ENCODE measurements at regions not wholly inside any gene's neighbourhood (a gene's known extent, or its start where the extent isn't known, plus 50 kb on each side); places are given as distances from the start of the nearest gene placed in this dataset.
"Not testable (repeated sequence)": the region's sequence is repeated elsewhere in the genome, so short reads cannot be mapped to it uniquely, and the experiment has no call there.

GRCh38 chr13:83088858-83089257 is 793.4 kb downstream of the SLITRK1 start:
- Histone ChIP-seq H3K27ac (no peak overlapping the region), H3K4me3 (no peak overlapping the region)

DNA sequence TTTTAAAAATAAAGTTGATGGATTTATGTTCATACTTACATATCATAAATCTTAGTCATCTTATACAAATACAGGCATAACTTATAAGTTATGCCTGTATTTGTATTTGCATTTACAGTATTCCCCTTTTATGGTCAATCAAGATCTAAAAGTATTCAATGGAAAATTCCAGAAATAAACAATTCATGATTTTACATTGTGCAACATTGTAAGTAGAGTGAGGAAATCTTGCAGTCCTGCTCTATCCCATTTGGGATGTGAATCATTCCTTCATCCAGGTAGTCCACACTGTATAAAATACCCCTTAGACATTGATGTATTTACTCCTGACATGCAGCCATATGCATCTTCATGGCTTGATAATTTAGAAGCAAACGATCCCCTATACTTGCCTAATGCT is 795.3 kb downstream of the SLITRK1 start:
- no peaks in the 10 kb centered on the region for H3K36me3 ChIP-seq (ENCODE audit: insufficient read depth, low read length)
- H3K4me3 ChIP-seq = no peak overlapping the region
- H3K27ac ChIP-seq = no peak overlapping the region
- H3K9me3 ChIP-seq (ENCODE audit: low read depth, low read length) = 0 out of 2 replicates have a peak, but pooled peaks cover 3% of the 10 kb centered on the region
- no peak overlapping the region for H3K9ac ChIP-seq (ENCODE audit: insufficient read length)
- no peak for DNase-seq (ENCODE audit: low read depth, low spot score)
- TF ChIP-seq EZH2 (IDR thresholded peaks at IDR 0.05) (no peak), POLR2AphosphoS5 (IDR thresholded peaks at IDR 0.05; ENCODE audit: borderline replicate concordance, low read depth, low read length) (no peak), FOXP2 (optimal IDR thresholded peaks at IDR 0.05; ENCODE audit: control extremely low read depth, extremely low read length, insufficient read depth) (no peak)

More at GRCh38 chr13:83088858-83089257, 793.4 kb downstream of the SLITRK1 start:
- Histone ChIP-seq H3K9me3 (ENCODE audit: low read depth, low read length) (0 out of 2 replicates have a peak, but pooled peaks cover 3% of the 10 kb centered on the region), H3K36me3 (ENCODE audit: insufficient read depth, low read length) (no peaks in the 10 kb centered on the region), H3K9ac (ENCODE audit: insufficient read length) (no peak overlapping the region)
- TF ChIP-seq FOXP2 (optimal IDR thresholded peaks at IDR 0.05; ENCODE audit: control extremely low read depth, extremely low read length, insufficient read depth) = no peak
- TF ChIP-seq EZH2 (IDR thresholded peaks at IDR 0.05) = no peak
- no peak for TF ChIP-seq POLR2AphosphoS5 (IDR thresholded peaks at IDR 0.05; ENCODE audit: borderline replicate concordance, low read depth, low read length)
- no peak for DNase-seq (ENCODE audit: low read depth, low spot score)

DNA sequence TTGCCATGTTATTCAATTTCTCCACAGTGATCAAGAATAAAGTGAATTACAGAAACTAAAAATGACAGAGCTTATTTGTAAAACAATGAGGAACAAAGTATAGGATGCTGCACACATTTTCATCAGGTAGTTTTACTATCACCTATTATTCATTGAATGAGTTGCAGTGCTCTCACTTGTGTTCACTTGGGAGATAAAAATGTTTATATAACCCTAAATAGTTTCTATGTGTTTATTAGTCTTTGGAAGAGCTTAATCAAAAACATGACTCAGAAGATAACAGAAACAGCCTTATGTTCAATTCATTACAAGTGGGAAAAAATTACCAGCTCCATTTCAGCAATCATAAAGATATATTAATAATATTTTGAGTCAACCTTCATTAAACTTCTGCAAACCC is 796.2 kb downstream of the SLITRK1 start:
- Histone ChIP-seq H3K36me3 (ENCODE audit: insufficient read depth, low read length) (no peaks in the 10 kb centered on the region), H3K27ac (no peak overlapping the region), H3K4me3 (no peak overlapping the region), H3K9me3 (ENCODE audit: low read depth, low read length) (0 out of 2 replicates have a peak, but pooled peaks cover 3% of the 10 kb centered on the region), H3K9ac (ENCODE audit: insufficient read length) (no peak overlapping the region)
- no peak for TF ChIP-seq FOXP2 (optimal IDR thresholded peaks at IDR 0.05; ENCODE audit: control extremely low read depth, extremely low read length, insufficient read depth)
- TF ChIP-seq POLR2AphosphoS5 (IDR thresholded peaks at IDR 0.05; ENCODE audit: borderline replicate concordance, low read depth, low read length) = no peak
- no peak for TF ChIP-seq EZH2 (IDR thresholded peaks at IDR 0.05)
- DNase-seq (ENCODE audit: low read depth, low spot score) = no peak

DNA sequence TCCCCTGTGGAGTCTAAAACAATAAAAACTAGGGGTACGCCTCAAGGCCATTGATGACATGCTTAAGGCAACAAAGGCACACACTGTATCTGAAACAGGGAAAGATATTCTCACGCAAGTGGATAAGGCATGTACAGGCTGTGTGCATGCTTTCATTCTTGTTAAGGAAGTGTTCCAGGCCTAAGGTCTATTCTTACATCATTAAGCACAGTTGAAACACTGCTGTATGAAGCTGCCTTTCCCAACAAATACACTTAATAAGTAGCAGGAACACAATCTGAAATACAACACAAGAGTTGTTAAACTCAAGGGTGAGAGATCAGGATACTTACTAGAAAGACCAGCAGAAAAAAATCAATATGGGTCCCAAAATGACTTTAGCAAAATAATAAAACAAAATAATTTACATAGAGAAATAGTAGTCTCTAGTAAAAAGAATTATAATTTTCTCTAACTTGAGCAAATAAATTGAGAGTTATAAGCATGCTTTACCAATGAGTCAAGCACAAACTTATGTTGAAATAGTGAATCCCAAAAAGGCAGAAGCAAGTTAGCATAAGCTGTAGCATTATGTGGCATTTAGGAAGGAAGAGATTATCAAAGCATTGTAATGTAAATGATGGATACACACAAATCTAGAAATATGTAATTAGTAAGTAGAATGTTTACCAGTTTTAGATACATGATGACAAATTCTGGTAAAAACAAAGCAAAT is 796.9 kb downstream of the SLITRK1 start:
- Histone ChIP-seq H3K9ac (ENCODE audit: insufficient read length) (no peak overlapping the region), H3K27ac (no peak overlapping the region), H3K4me3 (no peak overlapping the region), H3K36me3 (ENCODE audit: insufficient read depth, low read length) (no peaks in the 10 kb centered on the region), H3K9me3 (ENCODE audit: low read depth, low read length) (0 out of 2 replicates have a peak, but pooled peaks cover 3% of the 10 kb centered on the region)
- TF ChIP-seq POLR2AphosphoS5 (IDR thresholded peaks at IDR 0.05; ENCODE audit: borderline replicate concordance, low read depth, low read length) = no peak
- TF ChIP-seq FOXP2 (optimal IDR thresholded peaks at IDR 0.05; ENCODE audit: control extremely low read depth, extremely low read length, insufficient read depth) = no peak
- no peak for TF ChIP-seq EZH2 (IDR thresholded peaks at IDR 0.05)
- DNase-seq (ENCODE audit: low read depth, low spot score) = no peak

DNA sequence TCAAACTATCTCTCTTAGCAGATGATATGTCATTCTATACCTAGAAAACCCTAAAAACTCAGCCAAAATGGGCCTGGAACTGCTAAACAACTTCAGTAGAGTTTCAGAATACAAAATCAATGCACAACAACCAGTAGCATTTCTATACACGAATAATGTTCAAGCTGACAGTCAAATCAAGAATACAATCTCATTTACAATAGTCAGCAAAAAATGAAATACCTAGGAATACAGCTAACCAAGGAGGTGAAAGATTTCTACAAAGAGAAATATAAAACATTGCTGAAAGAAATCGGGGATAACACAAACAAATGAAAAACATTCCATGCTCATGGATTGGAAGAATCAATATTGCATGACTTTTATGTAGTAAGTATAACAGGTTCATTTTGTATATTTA is 804.8 kb downstream of the SLITRK1 start:
- no peak overlapping the region for H3K9ac ChIP-seq (ENCODE audit: insufficient read length)
- TF ChIP-seq POLR2AphosphoS5 (IDR thresholded peaks at IDR 0.05; ENCODE audit: borderline replicate concordance, low read depth, low read length) (no peak), EZH2 (IDR thresholded peaks at IDR 0.05) (no peak)

GRCh38 chr13:83073930-83074329 is 808.3 kb downstream of the SLITRK1 start:
- not testable (repeated sequence) for H3K27ac ChIP-seq; H3K4me3 ChIP-seq; H3K36me3 ChIP-seq (ENCODE audit: insufficient read depth, low read length); H3K9me3 ChIP-seq (ENCODE audit: low read depth, low read length); H3K9ac ChIP-seq (ENCODE audit: insufficient read length); DNase-seq (ENCODE audit: low read depth, low spot score)

More for the DNA sequence above, 804.8 kb downstream of the SLITRK1 start:
- DNase-seq (ENCODE audit: low read depth, low spot score) = no peak
- H3K4me3 ChIP-seq = no peak overlapping the region
- no peaks in the 10 kb centered on the region for H3K36me3 ChIP-seq (ENCODE audit: insufficient read depth, low read length)
- H3K9me3 ChIP-seq (ENCODE audit: low read depth, low read length) = no peaks in the 10 kb centered on the region
- H3K27ac ChIP-seq = no peak overlapping the region

- Histone ChIP-seq H3K9ac (ENCODE audit: insufficient read length) (no peak overlapping the region), H3K36me3 (ENCODE audit: insufficient read depth, low read length) (no peaks in the 10 kb centered on the region), H3K9me3 (ENCODE audit: low read depth, low read length) (no peaks in the 10 kb centered on the region), H3K4me3 (no peak overlapping the region), H3K27ac (no peak overlapping the region)
- TF ChIP-seq POLR2AphosphoS5 (IDR thresholded peaks at IDR 0.05; ENCODE audit: borderline replicate concordance, low read depth, low read length) (no peak), FOXP2 (optimal IDR thresholded peaks at IDR 0.05; ENCODE audit: control extremely low read depth, extremely low read length, insufficient read depth) (no peak), EZH2 (IDR thresholded peaks at IDR 0.05) (no peak)
- no peak for DNase-seq (ENCODE audit: low read depth, low spot score)
These were observed 817.2 kb downstream of the SLITRK1 start for GRCh38 chr13:83065108-83065507.

DNA sequence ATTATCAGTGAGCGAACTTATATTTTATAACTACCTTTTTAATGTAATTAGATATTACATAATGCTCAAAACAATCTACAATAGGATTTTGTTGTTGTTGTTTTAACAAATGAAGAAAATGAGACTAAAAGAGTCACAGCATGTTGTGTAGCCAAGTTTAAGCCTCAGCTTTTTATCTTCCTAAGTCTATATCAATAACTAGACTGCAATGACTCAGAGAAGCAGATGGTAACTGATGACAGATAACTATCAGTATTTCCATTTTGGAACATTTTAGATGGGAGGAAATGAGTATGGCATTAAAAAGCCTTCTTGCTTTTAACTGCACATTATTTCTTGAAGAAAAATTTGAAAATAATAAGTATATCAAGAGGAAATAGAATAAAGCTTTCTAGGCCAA is 825.2 kb downstream of the SLITRK1 start:
- H3K27ac ChIP-seq = no peak overlapping the region
- TF ChIP-seq POLR2AphosphoS5 (IDR thresholded peaks at IDR 0.05; ENCODE audit: borderline replicate concordance, low read depth, low read length) = no peak
- no peak for TF ChIP-seq FOXP2 (optimal IDR thresholded peaks at IDR 0.05; ENCODE audit: control extremely low read depth, extremely low read length, insufficient read depth)
- TF ChIP-seq EZH2 (IDR thresholded peaks at IDR 0.05) = no peak

GRCh38 chr13:83056269-83056668 is 826.0 kb downstream of the SLITRK1 start:
- Histone ChIP-seq H3K27ac (no peak overlapping the region), H3K9ac (ENCODE audit: insufficient read length) (no peak overlapping the region), H3K36me3 (ENCODE audit: insufficient read depth, low read length) (no peaks in the 10 kb centered on the region), H3K9me3 (ENCODE audit: low read depth, low read length) (no peaks in the 10 kb centered on the region), H3K4me3 (no peak overlapping the region)
- TF ChIP-seq FOXP2 (optimal IDR thresholded peaks at IDR 0.05; ENCODE audit: control extremely low read depth, extremely low read length, insufficient read depth) = no peak
- TF ChIP-seq POLR2AphosphoS5 (IDR thresholded peaks at IDR 0.05; ENCODE audit: borderline replicate concordance, low read depth, low read length) = no peak
- no peak for TF ChIP-seq EZH2 (IDR thresholded peaks at IDR 0.05)
- no peak for DNase-seq (ENCODE audit: low read depth, low spot score)

More for the DNA sequence above, 825.2 kb downstream of the SLITRK1 start:
- no peak overlapping the region for H3K4me3 ChIP-seq
- H3K36me3 ChIP-seq (ENCODE audit: insufficient read depth, low read length) = no peaks in the 10 kb centered on the region
- no peaks in the 10 kb centered on the region for H3K9me3 ChIP-seq (ENCODE audit: low read depth, low read length)
- no peak for DNase-seq (ENCODE audit: low read depth, low spot score)
- no peak overlapping the region for H3K9ac ChIP-seq (ENCODE audit: insufficient read length)

All from SK-N-MC (cell line).